CD4-positive, alpha-beta T cell treated with Interleukin-15 for 4 hours (primary cell): ENCODE measurements at regions not wholly inside any gene's neighbourhood (a gene's known extent, or its start where the extent isn't known, plus 50 kb on each side); places are given as distances from the start of the nearest gene placed in this dataset.
A peak's percentile ranks its signal among the peaks of the same experiment; 100 is the strongest.
"Not testable (repeated sequence)": the region's sequence is repeated elsewhere in the genome, so short reads cannot be mapped to it uniquely, and the experiment has no call there.

Experiments used
- DNase-seq: peaks from one replicate; pipeline ENCODE4 v3.0.0-alpha.2; 2020; ENCODE audit warnings: low spot score

DNA sequence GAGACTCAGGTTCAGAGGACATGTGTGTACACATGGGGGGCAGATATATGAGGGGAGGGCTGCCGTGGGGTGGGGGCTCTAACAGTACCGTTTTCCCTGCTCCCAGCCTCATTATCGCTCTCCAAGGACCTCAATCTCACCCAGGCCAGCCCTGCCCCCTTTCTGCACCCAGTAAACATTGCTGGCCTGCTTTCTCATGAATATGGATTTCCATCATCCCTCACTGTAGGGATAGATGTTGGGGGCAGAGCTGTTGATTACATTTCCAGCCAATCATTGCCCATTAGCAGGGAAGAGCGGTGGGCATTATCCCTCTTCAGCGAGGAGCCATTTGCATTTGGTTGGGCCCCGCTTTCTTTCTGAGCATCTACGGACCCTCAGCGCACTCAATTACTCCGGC lies 273.8 kb downstream of the RPS6KC1 start:
- DNase-seq, result no peak

DNA sequence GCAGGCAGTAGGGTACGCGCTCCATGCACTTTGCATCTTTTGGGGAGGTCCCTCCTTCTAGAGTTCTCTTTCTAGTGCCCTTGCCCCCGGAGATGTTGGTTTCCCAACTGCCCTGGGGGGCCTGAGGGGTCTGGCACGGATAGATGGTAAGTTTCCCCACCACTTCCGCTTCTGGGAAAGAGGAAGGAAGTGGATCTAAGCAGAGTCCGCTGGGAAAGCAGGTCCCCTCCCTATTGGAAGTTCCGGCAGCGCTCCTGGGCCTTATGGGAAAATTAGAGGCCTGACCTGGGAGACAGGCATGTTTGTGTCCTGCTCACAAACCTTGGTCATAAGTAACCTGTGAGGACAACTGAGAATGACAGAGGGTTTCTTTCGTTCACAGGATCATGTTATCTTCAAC lies 274.4 kb downstream of the RPS6KC1 start:
- DNase-seq, result no peak

DNA sequence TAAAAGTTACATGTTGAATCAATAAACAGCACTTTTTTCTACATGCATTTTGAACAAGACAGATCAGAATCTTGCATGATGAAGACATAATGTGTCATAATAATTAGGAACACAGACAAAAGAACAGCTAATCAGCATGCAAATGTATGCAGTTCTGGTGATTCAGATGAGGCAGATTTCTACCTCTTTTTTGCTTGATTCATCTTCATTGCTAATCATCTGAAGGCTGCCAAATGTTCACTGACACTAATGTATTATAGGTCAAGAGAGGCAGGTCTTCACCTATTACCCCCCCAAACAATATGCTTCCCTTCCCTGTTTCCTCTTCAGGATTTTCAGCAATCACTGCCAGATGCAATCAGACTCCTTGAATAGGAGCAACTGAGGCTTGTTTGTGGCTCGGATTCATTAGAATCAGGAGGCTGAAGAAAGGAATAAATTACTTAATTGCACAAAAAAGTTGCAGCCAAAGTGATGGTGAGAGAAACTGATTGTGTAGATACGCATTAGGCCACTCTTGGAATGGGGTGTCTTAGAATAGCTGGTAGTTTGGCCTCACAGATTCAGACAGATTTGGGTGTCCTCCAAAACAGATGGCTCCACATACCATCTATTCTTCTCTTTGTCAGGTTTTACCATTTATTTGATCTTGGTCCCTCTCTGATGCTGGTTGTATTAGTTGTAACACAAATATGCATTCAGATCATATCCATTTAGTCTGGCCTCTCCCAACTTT lies 275.4 kb downstream of the RPS6KC1 start:
- DNase-seq, result no peak

DNA sequence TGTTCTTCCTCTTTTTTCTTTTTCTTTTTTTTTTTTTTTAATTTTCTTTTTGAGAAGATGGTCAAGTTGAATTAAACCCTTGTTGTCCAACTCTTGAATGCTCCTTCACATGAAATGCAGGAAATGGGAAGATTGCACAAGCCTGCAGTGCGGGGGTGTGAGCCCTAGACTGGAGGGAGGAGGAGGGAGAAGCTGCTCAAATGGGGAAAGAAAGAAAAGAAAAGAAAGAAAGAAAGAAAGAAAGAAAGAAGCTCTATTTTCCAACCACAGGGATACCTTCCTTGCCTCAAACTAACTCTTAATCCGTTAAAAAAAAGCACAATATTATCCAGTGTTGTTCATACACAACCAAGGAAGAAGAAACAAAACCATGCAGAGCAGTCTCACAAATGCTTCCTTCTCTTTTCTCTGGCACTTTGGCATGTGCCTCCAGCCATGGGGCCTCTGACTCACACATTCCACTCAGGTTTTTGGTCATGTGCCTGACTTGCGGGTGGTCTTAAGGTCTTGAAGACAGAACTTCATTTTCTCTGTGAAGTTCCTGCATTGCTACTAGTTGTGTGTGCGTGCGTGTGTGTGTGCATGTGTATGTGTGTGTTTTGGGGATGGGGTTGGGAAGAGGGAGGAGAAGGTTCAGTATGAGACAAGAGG lies 276.1 kb downstream of the RPS6KC1 start:
- DNase-seq, result no peak

DNA sequence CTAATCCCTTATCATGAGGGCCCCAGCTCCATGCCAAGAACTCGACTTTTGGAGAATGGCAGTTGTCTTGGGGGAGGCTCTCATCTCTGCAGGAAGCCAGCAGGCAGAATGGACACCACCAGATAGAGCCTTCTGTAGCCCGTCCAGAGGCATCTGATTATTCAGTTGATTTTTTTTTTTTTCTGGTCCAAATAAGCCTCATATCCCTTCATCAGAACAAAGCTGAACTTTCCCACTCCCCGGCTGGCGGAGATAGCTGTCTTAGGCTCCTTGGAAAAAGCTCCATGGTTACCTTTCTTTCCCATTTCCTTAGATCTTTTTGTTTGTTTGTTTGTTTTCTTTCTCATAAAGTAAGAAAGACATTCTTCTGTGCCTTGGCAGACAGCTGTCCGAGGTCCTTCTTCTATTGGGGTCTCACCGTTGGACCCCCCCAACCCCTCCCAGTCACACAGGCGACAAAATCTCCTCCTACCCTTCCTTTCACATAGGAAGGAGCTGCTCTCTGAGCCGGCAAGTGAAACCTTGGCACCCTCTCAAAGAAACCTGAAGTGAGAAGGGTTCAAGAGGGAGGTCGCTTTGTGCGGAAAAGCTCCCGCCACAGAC lies 278.5 kb downstream of the RPS6KC1 start:
- no peak for DNase-seq

DNA sequence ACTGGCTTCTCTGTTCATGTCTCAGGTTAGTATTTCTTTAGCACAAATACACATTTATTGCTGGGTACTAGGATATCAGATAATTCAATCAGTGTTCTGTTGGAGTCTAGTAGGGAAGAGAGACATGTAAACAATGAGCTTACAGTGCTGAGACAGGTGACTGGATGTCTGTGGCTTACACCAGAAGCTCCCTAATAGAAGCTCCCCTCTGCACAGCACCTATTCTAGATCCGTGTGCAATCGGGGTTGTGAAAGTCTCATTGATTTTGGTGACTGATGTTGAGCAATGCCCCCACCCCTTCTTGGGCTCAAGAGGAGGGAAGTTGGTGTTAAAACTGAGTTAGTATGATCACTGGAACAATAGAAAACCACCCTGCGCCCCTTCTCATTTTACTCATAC lies 279.2 kb downstream of the RPS6KC1 start:
- no peak for DNase-seq

DNA sequence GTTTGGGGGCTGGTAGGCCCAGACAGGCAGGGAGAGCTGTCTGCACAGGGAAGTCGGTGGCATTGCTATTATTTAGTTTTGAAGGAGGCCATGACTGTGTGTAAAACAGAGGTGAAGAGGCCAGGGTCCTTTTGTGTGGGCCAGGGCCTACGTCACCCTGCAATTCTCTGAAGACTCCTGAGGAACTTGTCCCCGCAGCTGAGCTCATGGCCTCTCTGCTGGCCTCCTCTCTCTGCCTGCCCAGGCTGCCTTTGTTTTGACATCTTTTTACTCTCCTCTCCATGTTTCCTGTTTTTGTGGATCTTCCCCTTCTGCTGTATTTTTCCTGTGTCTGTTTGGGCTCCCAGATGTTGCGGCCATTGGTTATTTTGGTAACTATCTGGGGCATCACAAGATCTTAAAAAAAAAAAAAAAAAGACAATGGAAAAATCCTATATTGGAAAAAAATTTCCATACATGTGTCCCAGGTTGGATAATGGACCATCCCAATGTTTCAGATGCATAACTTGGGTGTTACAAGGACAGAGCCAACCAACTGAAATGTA lies 280.7 kb downstream of the RPS6KC1 start:
- no peak for DNase-seq

DNA sequence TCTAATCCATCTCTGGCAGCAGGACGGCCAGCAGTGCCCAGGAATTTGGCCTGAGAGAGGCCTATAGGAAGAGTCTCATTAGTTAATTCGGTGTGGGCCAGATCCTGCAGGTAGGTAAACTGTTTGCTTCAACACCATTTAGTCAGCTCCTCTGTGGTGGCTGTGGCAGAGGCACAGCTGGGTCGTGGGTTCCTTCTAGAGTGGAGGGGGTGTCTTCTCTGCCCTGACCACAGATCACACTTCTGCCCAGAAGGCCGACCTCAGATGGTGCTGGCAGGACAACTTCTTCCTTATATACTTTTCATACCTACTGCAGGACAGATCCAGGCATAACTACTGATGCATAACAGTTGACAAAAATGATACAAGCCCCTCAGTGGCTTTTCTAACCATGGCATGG lies 281.4 kb downstream of the RPS6KC1 start:
- no peak for DNase-seq

DNA sequence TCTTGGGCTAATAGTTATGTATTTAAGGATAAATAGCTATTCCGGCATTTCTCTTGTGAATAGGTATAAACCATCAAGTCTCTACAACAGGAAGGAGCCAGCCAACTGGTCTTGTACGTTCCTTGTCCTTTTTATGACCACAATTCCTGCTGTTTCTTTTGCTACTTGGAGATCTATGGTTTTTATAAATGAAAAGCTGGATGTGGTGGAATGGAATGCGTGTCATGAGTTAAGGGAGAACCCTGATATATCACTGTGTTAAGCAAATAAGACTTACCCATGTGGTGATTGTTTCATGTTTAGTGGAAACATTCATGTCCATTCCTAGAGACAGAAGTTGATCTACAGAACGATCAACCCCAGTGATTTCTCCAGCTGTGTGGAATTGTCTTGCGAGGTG lies 282.1 kb downstream of the RPS6KC1 start:
- DNase-seq, result no peak

DNA sequence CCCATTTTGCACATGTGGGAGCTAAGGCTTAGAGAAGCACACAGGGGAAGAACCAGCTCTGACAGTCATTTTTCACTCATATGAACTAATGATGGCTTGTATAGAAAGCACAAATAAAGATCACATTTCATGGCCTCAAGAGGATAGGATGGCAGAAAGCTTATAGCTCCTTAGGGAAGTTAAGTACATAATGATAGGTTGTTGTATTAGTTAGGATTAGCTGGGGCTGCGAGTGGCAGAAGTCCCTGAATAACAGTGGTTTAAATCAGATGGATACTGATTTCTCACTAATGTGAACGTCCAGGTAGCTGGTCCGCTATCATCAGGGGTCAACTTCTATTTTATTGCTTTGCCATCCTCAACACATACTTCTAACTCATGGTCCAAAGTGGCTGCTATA lies 284.0 kb downstream of the RPS6KC1 start:
- DNase-seq, result no peak

DNA sequence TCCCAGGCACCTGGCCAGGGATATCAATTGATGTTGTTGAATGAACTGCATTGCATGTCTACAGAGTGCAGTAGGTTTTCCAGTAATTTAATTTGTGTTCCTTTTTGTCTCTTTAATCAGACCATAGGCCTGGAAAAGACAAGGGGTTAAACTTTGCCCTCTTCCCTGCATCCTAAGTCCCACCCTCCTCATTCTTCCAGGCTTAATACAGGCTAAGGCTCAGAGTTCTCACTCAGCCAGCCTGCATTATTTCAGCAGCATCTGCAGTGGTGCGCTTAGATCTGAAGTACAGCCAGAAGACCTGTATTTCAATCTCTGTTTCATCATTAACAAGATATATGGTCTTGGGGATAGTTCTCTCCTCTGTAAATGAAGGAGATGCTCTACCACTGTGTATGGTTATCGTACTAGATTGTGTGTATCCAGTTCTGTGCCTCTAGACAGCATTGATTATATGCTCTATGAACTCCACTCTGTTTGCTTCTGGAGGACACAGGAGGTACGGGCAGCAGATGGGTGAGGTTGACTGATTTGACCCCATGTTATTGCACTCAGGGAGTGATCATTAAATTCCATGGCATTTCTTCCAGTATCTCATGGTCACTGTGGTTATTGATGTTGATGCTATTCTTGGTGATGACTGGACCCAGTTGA lies 286.1 kb downstream of the RPS6KC1 start:
- no peak for DNase-seq

DNA sequence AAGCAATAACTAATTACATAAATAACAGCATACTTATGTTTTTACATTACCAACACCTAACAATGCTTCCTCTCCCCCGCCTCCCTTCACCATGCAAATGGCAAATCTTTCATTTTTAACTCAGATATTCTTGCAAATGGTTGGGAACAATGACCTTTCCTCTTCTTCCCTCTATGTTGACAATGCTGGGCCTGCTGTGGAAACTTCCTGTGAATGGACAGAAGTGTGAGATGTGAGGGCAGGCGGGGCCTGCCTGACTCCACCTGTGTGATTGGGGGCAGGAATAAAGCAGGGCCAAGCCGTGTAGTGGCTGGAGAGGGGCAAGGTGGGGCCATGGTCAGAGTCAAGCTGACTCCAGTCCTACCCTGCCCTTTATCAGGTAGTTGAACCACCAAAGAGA lies 289.6 kb downstream of the RPS6KC1 start:
- DNase-seq, result no peak

DNA sequence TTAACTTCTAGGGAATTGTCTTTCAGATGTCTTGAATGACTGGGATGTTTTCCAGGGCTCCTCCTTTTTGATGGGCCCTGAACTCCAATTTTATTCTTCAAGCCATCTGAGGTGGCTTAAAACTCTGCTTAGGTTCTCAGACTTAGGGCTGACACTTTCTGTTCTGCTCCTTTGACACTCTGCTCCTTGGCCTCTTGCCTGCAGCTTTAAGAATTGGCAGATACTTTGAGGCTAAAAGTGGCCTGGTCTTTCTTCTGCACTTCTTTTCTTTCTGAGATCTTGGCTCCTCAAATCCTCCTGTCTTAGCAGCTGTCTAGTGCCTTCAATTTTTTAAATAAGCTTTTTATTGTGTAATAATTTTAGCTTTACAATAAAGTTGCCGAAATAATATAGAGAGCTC lies 294.6 kb downstream of the RPS6KC1 start:
- DNase-seq, result no peak

DNA sequence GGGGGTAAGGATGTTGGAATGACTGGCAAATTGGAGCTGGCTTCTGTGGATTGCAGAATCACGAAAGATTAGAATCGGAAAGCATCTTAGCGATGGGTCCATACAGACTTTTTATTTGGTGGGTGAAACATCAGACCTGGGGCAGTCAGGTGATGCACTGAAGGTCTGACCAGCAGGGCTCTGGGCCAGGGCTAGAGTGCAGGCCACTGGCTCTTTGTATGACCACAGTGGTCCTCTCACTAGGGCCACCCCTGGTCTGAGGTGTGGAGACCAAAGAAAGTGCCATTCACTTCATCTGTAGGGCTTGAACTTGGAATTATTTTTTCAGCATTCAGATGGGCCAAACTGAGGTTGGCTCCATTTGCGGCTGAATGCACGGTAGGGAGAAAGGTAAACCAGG lies 306.4 kb downstream of the RPS6KC1 start:
- no peak for DNase-seq

DNA sequence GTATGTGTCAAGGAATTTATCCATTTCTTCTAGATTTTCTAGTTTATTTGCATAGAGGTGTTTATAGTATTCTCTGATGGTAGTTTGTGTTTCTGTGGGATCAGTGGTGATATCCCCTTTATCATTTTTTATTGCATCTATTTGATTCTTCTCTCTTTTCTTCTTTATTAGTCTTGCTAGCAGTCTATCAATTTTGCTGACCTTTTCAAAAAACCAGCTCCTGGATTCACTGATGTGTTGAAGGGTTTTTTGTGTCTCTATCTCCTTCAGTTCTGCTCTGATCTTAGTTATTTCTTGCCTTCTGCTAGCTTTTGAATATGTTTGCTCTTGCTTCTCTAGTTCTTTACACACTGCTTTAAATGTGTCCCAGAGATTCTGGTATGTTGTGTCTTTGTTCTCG lies 307.3 kb downstream of the RPS6KC1 start:
- DNase-seq, result not testable (repeated sequence)

DNA sequence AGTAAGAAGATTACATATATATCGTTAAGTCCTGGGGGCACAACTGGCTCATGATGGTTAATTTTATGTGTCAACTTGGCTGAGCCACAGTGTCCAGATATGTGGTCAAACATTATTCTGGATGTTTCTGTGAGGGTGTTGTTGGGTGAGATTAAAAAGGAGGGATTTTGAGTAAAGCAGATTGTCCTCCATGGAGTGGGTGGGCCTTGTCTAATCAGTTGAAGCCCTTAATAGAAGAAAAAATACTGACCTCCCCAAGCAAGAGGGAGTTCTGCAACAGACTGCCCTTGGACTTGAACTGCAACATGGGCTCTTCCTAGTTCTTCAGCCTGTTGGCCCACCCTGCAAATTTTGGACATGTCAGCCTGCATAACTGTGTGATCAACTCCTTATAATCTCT lies 311.6 kb downstream of the RPS6KC1 start:
- no peak for DNase-seq

DNA sequence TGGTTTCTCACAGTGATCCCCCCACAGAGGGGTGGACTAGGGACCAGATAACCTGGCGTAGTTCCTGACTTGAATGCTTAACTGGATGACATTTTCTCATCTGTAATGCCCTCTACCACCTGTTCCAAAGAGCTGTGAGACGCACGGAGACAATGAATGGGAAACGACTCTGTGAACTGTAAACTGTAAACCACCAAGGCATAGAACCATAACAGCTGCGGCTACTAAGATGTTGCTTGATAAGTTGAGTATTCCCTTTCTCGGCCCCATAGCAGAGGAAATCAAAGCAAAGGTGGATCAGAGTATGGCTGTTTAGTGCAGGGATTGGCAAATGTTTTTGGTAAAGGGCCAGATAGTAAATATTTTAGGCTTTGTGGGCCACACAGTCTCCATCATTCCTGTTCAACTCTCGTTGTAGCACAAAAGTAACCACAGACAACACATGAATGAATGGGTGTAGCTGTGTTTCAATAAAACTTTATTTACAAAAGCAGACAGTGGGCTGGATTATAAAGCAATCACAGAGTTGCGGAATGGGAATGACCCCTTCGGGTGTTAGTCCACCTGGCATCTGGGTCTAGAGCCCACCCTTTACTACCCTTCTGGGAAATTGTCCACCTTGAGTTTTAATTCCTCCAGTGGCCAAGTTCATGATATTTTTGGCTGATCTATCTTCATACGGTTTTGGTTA lies 315.2 kb downstream of the RPS6KC1 start:
- no peak for DNase-seq

DNA sequence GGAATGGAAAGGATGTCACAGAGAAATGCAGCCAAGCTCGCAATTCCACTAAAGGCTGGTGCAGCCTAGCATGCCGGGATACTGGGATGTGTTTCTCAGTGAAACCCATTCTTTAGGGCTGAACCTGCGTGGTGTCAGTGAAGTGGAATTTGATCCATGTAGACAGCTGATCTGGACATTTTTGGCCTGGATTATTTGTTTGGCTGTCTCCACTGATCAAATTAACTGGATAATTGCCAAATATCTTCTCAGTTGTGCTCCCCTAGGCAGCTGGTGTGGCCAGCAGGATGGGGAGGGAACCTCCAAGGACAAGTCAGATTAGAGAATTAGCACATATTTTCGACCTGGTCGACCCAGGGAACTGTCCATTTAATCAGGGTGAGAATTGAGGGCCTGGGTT lies 318.4 kb downstream of the RPS6KC1 start:
- DNase-seq, result no peak

DNA sequence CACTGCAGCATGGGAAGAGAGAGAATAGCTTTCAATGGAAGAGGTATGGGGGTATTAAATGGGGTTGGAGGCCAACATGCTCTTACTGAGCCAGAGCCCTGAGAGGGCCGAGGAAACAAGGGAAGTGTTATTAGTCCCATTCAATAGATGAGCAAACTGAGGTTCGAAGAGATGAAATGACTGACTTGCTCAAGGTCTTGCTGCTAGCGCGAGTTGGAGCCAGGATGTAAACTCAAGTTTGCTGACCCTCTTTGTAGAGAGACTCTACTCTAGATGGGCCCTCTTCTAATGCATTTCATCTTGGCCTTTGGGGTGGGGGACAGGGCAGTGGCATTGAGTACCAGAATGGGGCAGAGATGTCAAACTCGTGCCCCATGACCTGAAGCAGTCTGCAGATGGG lies 319.5 kb downstream of the RPS6KC1 start:
- no peak for DNase-seq

DNA sequence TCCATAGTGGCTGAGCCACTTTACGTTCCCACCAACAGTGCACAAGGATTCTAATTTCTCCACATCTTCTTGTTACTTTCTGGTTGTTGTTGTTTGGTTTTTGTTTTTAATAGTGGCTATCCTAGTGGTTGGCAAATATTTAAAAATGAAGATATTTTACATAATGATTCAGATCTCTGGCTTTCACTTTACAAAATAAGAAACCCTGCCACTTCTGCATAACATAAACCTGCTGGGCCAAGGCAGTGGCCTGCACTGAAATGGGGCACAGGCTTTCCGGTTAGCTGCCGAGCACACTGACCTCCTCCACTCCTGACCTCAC lies 320.4 kb downstream of the RPS6KC1 start:
- DNase-seq, result no peak

DNA sequence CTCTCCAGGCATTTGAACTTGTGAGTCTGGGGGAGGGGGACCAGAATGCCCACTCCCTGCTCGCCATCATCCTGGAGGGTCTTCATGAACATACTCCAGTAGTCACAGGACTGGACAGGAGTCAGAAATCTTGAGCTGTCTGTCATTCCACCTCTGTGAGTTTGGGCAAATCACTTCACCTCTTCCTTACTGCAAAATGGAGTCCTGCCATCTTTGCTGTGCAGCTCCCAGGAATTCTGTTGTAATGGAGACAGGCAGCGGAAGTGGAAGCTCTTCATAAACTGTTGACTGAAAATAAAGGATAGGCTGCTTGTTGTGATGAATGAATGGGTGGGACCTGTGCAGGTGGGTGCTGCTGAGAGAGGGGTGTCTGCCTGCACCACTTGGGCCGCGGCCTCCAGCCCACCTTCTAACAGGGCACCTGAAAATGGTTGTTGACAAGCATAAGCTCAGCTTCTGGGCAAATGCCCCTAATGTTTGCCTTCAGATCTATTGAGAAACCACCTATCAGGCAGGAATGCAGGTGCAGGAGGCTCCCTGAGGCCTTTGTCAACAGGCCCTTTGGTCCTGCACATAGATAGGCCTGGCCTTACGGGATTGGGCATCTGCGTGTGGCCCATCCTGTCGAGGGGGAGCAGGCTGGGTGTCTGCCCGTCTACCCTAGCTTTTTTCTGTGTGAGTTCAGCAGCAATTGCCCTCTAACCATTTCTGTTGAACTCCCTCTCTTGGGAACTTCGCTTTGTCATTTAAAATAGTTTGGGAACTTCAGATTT lies 321.0 kb downstream of the RPS6KC1 start:
- no peak for DNase-seq

DNA sequence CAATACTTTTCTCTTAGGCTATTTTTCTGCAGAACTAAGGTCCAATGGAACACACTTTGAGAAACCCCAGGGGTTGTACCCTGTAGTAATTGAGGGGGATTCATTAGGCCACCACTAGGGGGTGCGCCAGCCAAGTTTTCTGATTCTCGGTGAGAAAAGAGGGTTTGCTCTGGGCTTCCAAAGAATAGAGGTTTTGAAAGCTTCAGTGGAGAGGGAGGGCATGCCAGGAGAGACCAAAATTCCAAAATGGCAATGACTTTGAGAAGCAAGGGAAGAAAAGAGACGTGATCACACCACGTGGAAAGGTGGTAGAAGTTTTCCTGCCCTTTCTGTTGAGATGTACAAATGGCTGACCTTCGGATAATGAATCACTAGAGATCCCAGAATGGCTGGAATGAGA lies 323.3 kb downstream of the RPS6KC1 start:
- peak; percentile 30 for DNase-seq
